H1 (cell line): ENCODE measurements at regions not wholly inside any gene's neighbourhood (a gene's known extent, or its start where the extent isn't known, plus 50 kb on each side); places are given as distances from the start of the nearest gene placed in this dataset.

Experiments used
- FOSL1 ChIP-seq: IDR thresholded peaks from 2 replicates; pipeline ENCODE4 v1.6.1; 2011; ENCODE audit warnings: mild to moderate bottlenecking, low read depth, low read length, moderate library complexity; ENCODE audit not compliant: insufficient read depth
- JUND ChIP-seq: IDR thresholded peaks from 2 replicates; pipeline ENCODE4 v1.6.1; 2011; ENCODE audit warnings: mild to moderate bottlenecking, improper control_type of control experiment, low read length
- YY1 ChIP-seq: IDR thresholded peaks from 2 replicates; pipeline ENCODE4 v1.6.1; 2011; ENCODE audit warnings: low read depth, mild to moderate bottlenecking, low read length

DNA sequence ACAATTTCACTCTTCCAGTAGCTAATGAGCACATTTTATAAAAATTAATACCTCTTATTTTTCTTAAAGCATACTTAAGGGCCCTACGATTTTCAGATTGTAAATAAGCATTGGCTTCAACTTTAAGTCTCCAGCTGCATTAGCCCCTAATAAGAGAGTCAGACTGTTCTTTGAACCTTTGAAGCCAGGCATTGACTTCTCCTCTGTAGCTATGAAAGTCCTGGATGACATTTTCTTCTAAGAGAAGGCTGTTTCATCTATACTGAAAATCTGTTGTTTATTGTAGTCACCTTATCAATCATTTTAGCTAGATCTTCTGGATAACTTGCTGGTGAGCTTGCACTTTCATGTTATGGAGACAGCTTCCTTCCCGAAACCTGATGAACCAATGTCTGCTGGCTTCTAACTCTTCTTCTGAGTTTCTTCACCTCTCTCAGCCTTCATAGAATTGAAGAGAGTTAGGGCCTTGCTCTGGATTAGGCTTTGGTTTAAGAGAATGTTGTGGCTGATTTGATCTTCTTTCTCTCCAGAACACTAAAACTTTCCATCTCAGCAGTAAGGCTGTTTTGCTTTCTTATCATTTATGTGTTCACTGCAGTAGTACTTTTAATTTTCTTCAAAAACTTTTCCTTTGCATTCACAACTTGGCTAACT lies 377.1 kb upstream of the RGS6 start (continued):
- TF ChIP-seq YY1, result no peak
- TF ChIP-seq FOSL1, result no peak
- no peak for TF ChIP-seq JUND
